ENCODE measurements at regions not wholly inside any gene's neighbourhood (a gene's known extent, or its start where the extent isn't known, plus 50 kb on each side); places are given as distances from the start of the nearest gene placed in this dataset.

DNA sequence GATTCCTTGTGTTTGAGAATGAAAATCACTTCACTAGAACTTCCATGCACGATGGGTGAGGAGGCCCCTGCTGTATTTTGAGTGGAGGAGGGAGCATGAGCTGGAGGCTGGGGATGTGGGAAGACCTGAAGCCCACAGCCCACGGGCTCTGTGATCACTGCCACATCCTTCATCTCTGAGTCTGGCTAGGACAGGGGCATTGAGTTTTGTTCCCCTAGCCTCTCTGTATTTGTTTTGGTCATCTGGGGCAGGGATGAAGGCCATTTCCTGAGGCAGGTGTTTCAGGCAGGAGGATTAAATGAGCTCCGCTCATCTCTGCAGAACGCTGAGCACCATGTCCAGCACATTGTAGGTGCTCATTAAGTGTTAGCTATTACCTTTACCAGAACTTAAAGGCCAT, 293.6 kb downstream of the GLRX3 start:
- TF ChIP-seq, protein P1, sequence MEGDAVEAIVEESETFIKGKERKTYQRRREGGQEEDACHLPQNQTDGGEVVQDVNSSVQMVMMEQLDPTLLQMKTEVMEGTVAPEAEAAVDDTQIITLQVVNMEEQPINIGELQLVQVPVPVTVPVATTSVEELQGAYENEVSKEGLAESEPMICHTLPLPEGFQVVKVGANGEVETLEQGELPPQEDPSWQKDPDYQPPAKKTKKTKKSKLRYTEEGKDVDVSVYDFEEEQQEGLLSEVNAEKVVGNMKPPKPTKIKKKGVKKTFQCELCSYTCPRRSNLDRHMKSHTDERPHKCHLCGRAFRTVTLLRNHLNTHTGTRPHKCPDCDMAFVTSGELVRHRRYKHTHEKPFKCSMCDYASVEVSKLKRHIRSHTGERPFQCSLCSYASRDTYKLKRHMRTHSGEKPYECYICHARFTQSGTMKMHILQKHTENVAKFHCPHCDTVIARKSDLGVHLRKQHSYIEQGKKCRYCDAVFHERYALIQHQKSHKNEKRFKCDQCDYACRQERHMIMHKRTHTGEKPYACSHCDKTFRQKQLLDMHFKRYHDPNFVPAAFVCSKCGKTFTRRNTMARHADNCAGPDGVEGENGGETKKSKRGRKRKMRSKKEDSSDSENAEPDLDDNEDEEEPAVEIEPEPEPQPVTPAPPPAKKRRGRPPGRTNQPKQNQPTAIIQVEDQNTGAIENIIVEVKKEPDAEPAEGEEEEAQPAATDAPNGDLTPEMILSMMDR (IDR thresholded peaks at IDR 0.05) = no peak
- TF ChIP-seq EP300 (IDR thresholded peaks at IDR 0.05) = no peak
- no peak for TF ChIP-seq POLR2A (IDR thresholded peaks at IDR 0.05)

Measured in ovary (tissue), 3 donors.